ENCODE measurements at regions not wholly inside any gene's neighbourhood (a gene's known extent, or its start where the extent isn't known, plus 50 kb on each side); places are given as distances from the start of the nearest gene placed in this dataset.

DNA sequence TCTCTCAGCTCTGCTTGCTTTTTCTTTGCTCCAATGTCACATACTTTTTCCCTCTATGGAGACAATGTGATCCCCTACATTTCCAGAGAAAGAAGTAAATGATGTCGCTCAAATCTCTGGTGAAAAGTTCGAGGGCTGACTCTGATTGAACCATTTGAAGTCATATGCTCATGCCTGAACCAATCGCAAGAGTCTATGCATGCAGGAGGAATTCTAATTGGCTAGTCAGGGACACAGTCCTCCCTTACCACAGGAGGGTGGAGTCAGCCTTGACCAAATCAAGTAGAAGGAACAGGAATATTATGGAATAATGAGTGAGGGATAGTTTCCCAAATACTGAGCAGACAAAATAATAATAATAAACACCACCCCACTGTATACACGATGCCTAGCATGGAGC is 96.8 kb downstream of the PRLHR start:
- TF ChIP-seq, protein P1, sequence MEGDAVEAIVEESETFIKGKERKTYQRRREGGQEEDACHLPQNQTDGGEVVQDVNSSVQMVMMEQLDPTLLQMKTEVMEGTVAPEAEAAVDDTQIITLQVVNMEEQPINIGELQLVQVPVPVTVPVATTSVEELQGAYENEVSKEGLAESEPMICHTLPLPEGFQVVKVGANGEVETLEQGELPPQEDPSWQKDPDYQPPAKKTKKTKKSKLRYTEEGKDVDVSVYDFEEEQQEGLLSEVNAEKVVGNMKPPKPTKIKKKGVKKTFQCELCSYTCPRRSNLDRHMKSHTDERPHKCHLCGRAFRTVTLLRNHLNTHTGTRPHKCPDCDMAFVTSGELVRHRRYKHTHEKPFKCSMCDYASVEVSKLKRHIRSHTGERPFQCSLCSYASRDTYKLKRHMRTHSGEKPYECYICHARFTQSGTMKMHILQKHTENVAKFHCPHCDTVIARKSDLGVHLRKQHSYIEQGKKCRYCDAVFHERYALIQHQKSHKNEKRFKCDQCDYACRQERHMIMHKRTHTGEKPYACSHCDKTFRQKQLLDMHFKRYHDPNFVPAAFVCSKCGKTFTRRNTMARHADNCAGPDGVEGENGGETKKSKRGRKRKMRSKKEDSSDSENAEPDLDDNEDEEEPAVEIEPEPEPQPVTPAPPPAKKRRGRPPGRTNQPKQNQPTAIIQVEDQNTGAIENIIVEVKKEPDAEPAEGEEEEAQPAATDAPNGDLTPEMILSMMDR (IDR thresholded peaks at IDR 0.05) = no peak
- TF ChIP-seq POLR2A (IDR thresholded peaks at IDR 0.05) (no peak), POLR2AphosphoS5 (IDR thresholded peaks at IDR 0.05) (no peak)

Measured in prostate gland (tissue), 2 donors.